Type B pancreatic cell (in vitro differentiated cells): ENCODE measurements at regions not wholly inside any gene's neighbourhood (a gene's known extent, or its start where the extent isn't known, plus 50 kb on each side); places are given as distances from the start of the nearest gene placed in this dataset.

ENCODE experiments used
- DNase-seq: peaks from one replicate; pipeline ENCODE4 v3.0.0; 2021; ENCODE audit warnings: mixed read lengths; ENCODE audit not compliant: unreplicated experiment; ENCODE audit errors: extremely low spot score
- H3K27ac Mint-ChIP-seq: 2 replicates; pipeline ENCODE4 v1.8.0; 2021; ENCODE audit warnings: mild to moderate bottlenecking, mixed read lengths
- H3K27me3 Mint-ChIP-seq: 2 replicates; pipeline ENCODE4 v1.8.0; 2021; ENCODE audit warnings: mixed read lengths
- H3K36me3 Mint-ChIP-seq: 2 replicates; pipeline ENCODE4 v1.8.0; 2021; ENCODE audit warnings: mixed read lengths
- H3K4me1 Mint-ChIP-seq: one replicate; pipeline ENCODE4 v1.8.0; 2021; ENCODE audit warnings: mixed read lengths; ENCODE audit not compliant: unreplicated experiment
- H3K4me3 Mint-ChIP-seq: 2 replicates; pipeline ENCODE4 v1.8.0; 2021; ENCODE audit warnings: mild to moderate bottlenecking, mixed read lengths
- H3K9me3 Mint-ChIP-seq: 2 replicates; pipeline ENCODE4 v1.8.0; 2021; ENCODE audit warnings: mixed read lengths
- TF ChIP-seq, protein P1 (sequence below): fragments of 200-600 bp; sonication (generic); conservative IDR thresholded peaks from 2 replicates; pipeline ENCODE4 v1.5.0; 2021; ENCODE audit warnings: antibody characterized with exemption, mild to moderate bottlenecking

DNA sequence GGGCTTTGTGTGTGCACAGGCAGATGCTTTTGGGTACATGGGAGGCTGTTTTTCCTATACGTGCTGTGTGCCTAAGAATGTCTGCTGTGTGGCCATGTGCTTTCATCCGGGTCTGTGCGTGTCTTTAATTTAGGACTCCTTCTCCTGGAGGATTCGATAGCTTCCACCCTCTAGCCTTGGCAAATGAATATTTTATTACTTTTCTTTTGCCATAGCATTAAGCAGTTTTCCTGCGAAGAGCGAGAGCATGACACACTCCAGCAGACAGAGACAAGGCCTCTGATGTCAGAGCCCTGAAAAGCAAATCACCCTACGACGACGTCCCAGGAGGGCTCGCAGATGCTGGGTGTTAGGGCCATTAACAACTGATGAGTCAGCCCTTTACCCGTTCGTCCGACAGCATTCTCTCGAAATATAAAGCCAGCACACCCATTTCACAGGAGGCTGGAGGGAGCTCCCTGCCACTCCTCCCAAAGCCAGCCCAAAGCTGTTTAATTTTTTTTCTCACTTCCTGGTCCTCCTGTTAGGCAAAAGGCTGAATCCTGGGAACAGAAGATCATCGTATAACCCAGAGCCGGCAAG, 311.3 kb upstream of the ZMIZ1 start:
- peak overlapping the region; percentile 24 for H3K4me3 Mint-ChIP-seq
- peak overlapping the region; percentile 92 for H3K27ac Mint-ChIP-seq
- no peaks in the 10 kb centered on the region for H3K27me3 Mint-ChIP-seq
- no peak for DNase-seq
- H3K36me3 Mint-ChIP-seq: no peaks in the 10 kb centered on the region
- TF ChIP-seq, protein P1, sequence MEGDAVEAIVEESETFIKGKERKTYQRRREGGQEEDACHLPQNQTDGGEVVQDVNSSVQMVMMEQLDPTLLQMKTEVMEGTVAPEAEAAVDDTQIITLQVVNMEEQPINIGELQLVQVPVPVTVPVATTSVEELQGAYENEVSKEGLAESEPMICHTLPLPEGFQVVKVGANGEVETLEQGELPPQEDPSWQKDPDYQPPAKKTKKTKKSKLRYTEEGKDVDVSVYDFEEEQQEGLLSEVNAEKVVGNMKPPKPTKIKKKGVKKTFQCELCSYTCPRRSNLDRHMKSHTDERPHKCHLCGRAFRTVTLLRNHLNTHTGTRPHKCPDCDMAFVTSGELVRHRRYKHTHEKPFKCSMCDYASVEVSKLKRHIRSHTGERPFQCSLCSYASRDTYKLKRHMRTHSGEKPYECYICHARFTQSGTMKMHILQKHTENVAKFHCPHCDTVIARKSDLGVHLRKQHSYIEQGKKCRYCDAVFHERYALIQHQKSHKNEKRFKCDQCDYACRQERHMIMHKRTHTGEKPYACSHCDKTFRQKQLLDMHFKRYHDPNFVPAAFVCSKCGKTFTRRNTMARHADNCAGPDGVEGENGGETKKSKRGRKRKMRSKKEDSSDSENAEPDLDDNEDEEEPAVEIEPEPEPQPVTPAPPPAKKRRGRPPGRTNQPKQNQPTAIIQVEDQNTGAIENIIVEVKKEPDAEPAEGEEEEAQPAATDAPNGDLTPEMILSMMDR: no peak
- H3K9me3 Mint-ChIP-seq: no peaks in the 10 kb centered on the region
- H3K4me1 Mint-ChIP-seq: peaks cover 62% of the 10 kb centered on the region

DNA sequence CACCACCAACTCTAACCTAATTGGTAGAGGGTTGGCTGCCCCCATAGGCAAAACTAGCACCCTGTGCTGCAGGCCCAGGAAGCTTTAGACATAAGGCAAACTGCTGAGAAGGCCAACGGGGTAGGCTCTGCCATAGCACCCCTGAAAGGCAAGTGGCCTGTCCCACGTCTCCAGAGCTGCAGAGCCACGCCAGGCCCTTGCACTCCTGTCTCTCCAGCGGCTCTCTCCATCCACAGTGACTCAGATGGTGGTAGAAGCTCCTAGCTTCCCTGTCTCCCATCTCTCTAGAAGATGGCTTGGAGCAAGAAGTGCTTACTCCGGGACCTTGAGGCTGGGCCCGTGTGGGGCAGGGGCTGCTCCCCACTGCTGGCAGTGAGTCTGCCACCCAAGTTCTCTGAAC, 310.6 kb upstream of the ZMIZ1 start:
- TF ChIP-seq, protein P1: no peak
- H3K4me1 Mint-ChIP-seq: peaks cover 62% of the 10 kb centered on the region
- H3K36me3 Mint-ChIP-seq: no peaks in the 10 kb centered on the region
- H3K27me3 Mint-ChIP-seq: no peaks in the 10 kb centered on the region
- no peak for DNase-seq
- no peak overlapping the region for H3K4me3 Mint-ChIP-seq
- peak overlapping the region; percentile 26 for H3K27ac Mint-ChIP-seq
- H3K9me3 Mint-ChIP-seq: peaks cover 2% of the 10 kb centered on the region

DNA sequence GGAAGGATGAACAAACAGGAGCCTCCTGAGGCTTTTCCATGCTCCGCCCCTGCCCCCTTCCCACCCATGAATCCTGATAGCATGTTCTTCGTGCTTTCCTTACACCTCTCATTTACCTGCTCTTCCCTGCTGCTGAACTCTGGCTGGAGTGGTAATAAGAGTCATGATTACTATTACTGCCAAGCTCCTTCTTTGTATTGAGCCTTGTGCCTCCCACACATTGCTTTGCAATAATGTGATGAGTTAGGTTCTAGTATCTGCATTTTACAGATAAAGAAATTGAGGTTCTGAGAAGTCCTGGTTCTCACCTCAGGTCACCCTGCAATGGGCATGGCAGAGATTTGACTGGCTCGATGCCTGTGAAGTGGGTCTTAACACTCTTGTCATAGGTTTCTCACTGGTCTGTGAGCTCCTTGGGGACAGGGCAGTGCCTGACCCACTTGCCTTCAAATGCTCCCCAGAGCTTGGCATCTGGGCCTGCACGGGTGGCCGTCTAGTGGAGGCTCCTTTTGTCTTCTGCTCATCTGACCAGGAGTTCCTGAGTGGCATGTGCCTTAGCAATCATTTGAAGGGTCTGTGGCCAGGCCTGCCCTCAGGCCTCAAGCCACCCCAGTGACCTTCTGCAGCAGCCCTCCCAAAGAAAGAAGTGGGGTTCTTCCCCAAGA, 309.2 kb upstream of the ZMIZ1 start:
- TF ChIP-seq, protein P1: no peak
- H3K27ac Mint-ChIP-seq: peak overlapping the region; percentile 60
- no peaks in the 10 kb centered on the region for H3K27me3 Mint-ChIP-seq
- H3K36me3 Mint-ChIP-seq: no peaks in the 10 kb centered on the region
- no peak for DNase-seq
- no peak overlapping the region for H3K4me3 Mint-ChIP-seq
- peaks cover 64% of the 10 kb centered on the region for H3K4me1 Mint-ChIP-seq
- H3K9me3 Mint-ChIP-seq: peaks cover 5% of the 10 kb centered on the region

DNA sequence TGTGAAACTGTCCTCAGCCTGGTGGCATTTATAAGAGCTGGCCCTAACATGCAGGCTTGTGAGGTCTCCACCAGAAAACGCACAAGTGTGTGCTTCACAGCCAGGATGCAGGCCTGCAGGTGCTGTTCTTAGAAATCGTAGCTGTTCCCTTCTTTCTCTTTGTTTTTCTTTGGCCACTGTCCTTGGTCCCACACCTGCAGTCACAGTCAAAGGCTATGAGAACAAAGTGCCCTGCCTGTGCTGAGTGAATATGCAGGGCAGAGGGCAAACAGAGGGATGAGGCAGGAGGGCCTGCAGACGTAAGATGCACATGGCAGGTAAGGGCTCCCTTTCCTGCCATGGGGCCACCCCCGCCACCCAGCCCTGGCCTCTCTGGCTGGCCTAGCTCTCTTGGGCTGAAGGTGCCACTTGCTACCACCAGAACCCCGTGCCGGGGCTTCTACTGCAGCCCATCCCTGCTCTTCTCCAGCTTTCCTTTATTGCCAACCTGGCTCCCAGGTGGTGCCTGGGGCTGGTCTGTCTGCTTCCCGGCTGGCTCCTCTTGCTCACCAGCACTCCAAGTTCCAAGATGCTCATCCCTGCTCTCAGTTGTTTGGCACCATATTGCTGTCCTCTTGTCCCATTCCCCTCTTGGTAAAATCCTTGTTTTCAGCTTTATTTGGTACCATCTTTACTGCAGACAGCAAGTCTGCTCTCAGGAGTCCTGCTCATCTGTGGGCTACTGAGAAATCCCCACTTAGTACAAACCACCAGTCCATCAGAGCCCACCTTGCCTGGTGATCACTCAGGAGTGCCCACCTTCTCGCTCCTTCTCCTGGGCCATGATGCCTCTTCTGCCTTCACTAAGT, 308.1 kb upstream of the ZMIZ1 start:
- no peak for DNase-seq
- peaks cover 60% of the 10 kb centered on the region for H3K4me1 Mint-ChIP-seq
- H3K4me3 Mint-ChIP-seq: no peak overlapping the region
- no peaks in the 10 kb centered on the region for H3K27me3 Mint-ChIP-seq
- peak overlapping the region; percentile 60 for H3K27ac Mint-ChIP-seq
- H3K36me3 Mint-ChIP-seq: no peaks in the 10 kb centered on the region
- TF ChIP-seq, protein P1: no peak
- H3K9me3 Mint-ChIP-seq: peaks cover 5% of the 10 kb centered on the region

DNA sequence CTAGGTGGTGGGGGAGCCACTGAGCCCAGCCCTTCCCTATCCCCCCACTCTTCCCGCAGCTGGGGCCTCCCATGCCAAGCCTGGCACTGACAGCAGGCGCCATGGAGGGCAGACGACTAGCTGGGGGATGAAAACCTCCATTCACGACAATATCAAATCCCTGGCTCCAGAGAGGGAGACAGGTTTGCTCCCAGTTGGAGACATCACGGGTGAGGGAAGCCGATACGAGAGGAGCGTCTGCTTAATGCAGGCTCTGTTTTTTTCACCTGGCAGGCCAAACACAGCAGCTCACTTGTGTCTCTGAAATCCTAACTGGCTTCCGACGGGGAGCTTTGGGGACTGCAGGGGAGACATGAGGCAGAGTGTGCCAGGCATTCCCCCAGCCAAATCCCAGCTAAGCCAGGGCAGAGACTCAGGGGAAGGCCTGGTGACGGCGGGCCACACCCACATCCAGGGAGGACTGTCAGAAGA, 307.4 kb upstream of the ZMIZ1 start:
- Mint-ChIP-seq H3K4me1 (peaks cover 60% of the 10 kb centered on the region), H3K4me3 (no peak overlapping the region), H3K27ac (no peak overlapping the region), H3K27me3 (no peaks in the 10 kb centered on the region), H3K9me3 (peaks cover 5% of the 10 kb centered on the region), H3K36me3 (no peaks in the 10 kb centered on the region)
- no peak for DNase-seq
- TF ChIP-seq, protein P1: no peak
